ENCODE measurements at regions not wholly inside any gene's neighbourhood (a gene's known extent, or its start where the extent isn't known, plus 50 kb on each side); places are given as distances from the start of the nearest gene placed in this dataset.
"Not testable (repeated sequence)": the region's sequence is repeated elsewhere in the genome, so short reads cannot be mapped to it uniquely, and the experiment has no call there.

DNA sequence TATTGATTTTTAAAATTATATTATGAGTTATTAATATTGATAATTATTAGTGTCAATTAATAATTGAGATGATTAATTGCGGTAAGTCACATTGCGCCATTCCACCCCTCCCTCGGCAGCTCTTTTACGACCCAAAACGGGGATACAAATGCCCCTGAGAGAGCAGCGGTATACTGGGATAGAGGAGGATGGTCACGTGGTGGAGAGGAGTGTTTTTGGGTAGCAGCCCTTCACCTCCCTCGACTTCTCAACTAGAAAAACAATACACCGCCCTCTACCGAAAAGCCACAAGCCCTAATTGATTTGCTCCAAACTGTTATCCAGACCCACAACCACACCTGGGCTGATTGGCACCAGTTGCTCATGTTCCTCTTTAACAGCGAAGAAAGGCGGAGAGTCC lies 71.0 kb downstream of the DAPL1 start:
- DNase-seq; in situ Hi-C loops (cut with MboI; ENCODE audit: low pct_unique_long_range_greater_than_20kb, low sequenced_read_pairs): not testable (repeated sequence)

DNA sequence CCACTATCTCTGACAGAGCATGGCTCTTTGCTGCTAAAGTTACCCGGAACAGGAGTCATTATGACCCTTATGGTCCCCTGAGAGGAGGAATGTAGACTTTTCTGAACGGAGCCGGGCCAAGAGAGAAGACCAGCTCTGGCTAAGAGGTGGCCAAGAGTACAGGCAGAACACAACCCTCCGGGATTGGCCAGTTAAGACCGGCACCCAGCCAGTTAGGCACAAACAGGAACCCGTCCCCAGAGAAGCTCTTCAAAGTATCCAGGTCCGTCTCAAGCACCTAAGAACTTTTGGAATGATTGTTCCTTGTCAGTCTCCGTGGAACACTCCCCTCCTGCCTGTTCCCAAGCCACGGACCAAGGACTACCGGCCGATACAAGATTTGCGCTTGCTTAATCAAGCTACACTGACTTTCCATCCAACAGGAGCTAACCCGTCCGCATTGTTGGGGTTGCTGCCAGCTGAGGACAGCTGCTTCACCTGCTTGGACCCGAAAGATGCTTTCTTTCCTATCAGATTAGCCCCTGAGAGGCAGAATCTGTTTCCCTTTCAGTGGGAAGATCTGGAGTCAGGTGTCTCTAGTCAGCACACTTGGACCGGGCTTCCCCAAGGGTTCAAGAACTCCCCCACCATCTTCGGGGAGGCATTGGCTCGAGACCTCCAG lies 72.5 kb downstream of the DAPL1 start:
- in situ Hi-C loops (cut with MboI; ENCODE audit: low pct_unique_long_range_greater_than_20kb, low sequenced_read_pairs); DNase-seq: not testable (repeated sequence)

DNA sequence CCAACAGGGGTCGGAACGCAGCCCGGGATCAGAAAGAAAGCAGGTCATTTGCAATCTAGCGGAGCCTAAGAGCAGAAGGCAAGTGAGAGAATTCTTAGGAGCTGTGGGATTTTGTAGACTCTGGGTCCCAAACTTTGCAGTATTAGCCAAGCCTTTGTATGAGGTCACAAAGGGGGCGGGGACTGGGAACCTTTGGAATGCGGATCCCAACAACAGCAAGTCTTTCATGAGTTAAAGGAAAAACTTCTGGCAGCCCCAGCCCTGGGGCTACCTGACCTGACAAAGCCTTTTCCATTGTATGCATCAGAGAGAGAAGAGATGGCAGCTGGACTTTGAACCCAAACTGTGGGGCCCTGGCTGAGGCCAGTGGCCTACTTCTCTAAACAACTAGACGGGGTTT lies 73.3 kb downstream of the DAPL1 start:
- in situ Hi-C loops (cut with MboI; ENCODE audit: low pct_unique_long_range_greater_than_20kb, low sequenced_read_pairs); DNase-seq: not testable (repeated sequence)

DNA sequence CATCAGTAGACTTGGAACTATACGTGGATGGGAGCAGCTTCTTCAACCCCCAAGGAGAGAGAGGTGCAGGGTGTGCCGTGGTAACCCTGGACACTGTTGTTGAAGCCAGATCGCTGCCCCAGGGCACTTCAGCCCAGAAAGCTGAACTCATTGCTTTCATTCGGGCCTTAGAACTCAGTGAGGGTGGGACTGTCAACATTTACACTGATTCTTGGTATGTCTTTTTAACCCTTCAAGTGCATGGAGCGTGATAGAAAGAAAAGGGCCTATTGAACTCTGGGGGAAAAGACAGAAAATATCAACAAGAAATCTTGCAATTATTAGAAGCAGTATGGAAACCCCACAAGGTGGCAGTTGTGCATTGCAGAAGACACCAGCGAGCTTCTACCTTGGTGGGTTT lies 74.0 kb downstream of the DAPL1 start:
- DNase-seq; in situ Hi-C loops (cut with MboI; ENCODE audit: low pct_unique_long_range_greater_than_20kb, low sequenced_read_pairs): not testable (repeated sequence)

DNA sequence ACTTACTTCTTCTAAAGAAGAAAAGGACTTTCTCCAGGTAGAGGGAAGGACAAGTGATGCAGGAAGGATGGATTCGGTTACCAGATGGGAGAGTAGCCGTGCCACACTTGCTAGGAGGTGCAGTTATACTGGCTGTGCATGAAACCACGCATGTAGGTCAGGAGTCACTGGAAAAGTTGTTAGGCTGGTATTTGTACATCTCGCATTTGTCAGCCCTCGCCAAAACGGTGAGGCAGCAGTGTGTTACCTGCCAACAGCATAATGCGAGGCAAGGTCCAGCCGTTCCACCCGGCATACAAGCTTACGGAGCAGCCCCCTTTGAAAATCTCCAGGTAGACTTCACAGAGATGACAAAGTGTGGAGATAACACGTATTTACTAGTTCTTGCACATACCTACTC lies 74.5 kb downstream of the DAPL1 start:
- in situ Hi-C loops (cut with MboI; ENCODE audit: low pct_unique_long_range_greater_than_20kb, low sequenced_read_pairs); DNase-seq: not testable (repeated sequence)

DNA sequence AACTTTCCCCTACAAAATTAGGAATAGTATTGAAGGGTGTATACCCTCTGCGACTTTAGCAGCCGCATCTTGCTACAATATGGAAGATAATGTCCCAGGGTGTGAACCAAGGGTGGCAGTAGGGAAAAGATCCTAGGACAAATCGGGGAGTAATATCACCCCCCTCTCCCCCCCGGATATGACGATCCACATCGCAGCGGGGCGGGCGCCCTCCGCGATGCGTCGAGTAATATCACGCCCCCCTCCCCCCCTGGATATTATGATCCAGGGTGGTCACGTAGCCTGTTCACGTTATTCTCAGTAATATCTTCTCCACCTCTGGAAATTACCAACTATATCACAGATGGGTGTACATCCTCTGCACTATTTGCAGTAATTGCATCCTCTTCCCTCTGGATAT lies 82.9 kb downstream of the DAPL1 start:
- in situ Hi-C loops (cut with MboI; ENCODE audit: low pct_unique_long_range_greater_than_20kb, low sequenced_read_pairs), result no loop called here
- DNase-seq, result no peak

DNA sequence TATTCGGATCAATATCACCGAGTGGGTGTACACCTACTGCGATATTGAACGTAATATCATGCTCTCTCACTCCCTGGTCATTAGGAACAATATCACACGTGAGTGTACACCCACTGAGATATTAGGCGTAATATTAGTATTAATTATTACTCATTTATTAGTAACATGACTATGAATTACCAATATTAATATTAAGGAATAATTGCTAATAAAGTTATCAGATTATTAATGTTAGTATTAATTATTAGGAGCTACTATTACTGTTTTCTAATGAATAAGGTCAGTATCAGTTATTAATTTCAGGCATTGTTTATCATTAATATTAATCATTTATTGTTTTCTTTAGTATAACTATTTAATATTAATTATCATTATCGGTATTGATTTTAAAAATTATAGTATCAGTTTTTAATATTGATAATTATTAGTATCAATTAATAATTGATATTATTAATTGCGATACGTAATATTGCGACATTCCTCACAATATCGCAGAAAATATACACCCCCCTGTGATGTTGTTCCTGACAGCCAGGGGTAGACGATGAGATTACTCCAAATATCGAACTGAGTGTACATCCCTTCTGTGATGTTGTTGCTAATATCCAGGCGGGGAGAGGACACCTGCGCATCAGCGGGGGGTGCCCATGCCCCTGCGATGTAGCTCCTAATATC lies 84.2 kb downstream of the DAPL1 start:
- in situ Hi-C loops (cut with MboI; ENCODE audit: low pct_unique_long_range_greater_than_20kb, low sequenced_read_pairs), result no loop called here
- no peak for DNase-seq

DNA sequence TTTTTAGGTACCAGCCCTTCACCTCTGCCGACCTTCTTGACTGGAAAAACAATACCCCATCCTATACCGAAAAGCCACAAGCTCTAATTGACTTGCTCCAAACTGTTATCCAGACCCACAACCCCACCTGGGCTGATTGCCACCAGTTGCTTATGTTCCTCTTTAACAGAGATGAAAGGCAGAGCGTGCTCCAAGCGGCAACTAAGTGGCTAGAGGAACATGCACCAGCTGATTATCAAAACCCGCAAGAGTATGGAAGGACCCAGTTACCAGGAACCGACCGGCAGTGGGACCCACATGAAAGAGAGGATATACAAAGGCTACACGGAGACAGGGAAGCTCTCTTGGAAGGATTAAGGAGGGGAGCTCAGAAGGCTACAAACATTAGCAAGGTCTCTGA lies 86.1 kb upstream of the TANC1 start:
- no peak for DNase-seq
- in situ Hi-C loops (cut with MboI; ENCODE audit: low pct_unique_long_range_greater_than_20kb, low sequenced_read_pairs), result no loop called here

DNA sequence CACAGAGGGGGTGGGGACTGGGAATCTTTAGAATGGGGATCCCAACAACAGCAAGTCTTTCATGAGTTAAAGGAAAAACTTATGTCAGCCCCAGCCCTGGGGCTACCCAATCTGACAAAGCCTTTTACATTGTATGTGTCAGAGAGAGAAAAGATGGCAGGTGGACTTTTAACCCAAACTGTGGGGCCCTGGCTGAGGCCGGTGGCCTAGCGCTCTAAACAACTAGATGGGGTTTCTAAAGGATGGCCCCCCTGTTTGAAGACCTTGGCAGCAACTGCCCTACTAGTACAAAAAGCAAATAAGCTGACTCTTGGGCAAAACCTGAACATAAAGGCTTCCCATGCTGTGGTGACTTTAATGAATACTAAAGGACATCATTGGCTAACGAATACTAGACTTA lies 83.9 kb upstream of the TANC1 start:
- DNase-seq; in situ Hi-C loops (cut with MboI; ENCODE audit: low pct_unique_long_range_greater_than_20kb, low sequenced_read_pairs): not testable (repeated sequence)

DNA sequence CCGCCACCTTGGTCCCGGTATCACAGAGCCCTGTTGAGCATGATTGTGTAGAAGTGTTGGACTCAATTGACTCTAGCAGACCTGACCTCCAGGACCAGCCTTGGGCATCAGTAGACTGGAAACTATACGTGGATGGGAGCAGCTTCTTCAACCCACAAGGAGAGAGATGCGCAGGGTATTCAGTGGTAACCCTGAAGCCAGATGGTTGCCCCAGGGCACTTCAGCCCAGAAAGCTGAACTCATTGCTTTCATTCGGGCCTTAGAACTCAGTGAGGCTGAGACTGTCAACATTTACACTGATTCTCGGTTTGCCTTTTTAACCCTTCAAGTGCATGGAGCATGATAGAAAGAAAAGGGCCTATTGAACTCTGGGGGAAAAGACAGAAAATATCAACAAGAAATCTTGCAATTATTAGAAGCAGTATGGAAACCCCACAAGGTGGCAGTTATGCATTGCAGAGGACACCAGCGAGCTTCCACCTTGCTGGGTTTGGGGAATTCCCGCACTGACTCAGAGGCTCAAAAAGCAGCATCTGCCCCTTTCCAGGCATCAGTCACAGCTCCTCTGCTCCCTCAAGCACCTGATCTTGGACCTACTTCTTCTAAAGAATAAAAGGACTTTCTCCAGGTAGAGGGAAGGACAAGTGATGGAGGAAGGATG lies 83.3 kb upstream of the TANC1 start:
- DNase-seq; in situ Hi-C loops (cut with MboI; ENCODE audit: low pct_unique_long_range_greater_than_20kb, low sequenced_read_pairs): not testable (repeated sequence)

DNA sequence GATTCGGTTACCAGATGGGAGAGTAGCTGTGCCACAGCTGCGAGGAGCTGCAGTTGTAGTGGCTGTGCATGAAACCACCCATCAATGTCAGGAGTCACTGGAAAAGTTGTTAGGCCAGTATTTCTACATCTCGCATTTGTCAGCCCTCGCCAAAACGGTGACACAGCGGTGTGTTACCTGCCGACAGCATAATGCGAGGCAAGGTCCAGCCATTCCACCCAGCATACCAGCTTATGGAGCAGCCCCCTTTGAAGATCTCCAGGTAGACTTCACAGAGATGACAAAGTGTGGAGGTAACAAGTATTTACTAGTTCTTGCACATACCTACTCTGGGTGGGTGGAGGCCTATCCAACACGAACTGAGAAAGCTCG lies 82.8 kb upstream of the TANC1 start:
- not testable (repeated sequence) for DNase-seq

DNA sequence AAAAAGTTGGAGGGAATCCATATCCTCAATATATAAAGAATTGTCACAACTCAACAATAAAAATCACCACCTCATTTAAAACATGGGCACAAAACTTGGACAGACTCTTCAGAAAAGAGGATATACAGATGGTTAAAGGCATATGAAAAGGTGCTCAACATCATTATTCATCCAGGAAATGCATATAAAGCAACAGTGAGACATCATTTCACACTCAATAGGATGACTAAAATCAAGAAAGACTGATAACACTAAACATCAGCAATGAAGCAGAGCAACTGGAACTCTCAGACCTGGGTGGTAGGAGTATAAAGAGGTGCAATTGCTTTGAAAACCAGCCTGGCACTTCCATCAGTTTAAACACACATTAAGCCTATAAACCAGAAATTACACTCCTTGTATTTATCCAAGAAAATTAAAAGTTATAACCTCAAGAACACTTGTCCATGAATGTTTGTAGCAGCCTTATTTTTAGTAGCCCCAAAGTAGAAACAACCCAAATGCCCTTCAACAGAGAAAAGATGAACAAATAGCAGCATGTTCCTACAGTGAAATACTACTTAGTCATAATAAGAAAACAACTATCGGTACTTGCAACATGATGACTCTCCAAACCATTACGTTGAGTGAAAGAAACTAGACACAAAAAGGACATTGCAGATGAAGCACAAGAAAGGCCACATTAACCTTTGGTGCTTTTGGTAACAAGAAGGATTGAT lies 79.1 kb upstream of the TANC1 start:
- DNase-seq, result no peak
- in situ Hi-C loops (cut with MboI; ENCODE audit: low pct_unique_long_range_greater_than_20kb, low sequenced_read_pairs), result no loop called here

More for the DNA sequence above, 82.8 kb upstream of the TANC1 start:
- in situ Hi-C loops (cut with MboI; ENCODE audit: low pct_unique_long_range_greater_than_20kb, low sequenced_read_pairs), result not testable (repeated sequence)

DNA sequence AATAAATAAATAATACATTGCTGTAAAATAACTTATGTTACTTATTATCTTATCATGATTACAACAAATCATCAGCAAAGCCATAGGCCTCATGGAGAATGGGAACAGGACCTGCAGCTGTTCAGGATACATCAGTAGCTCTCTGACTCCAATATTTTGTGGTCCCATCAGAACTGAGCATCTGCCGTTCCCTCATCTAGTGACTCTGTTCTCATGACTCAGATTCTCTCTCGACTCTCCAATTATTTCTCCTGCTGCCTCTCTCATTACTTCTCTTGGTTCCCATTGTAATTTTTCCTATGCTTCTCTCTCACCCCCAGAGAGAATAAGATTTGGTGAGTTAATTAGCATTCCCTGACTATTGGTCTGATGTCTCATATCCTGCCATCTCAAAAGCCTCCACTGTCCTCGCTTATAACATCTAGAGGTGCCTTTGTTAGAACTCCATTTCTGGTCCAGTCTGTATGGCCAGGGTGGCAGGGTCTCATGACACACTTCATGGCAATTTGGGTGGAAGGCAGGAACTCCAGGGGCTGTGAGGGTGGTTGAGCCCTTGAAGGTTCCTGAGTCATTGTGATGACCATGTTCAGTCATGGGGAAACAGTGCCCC lies 78.0 kb upstream of the TANC1 start:
- in situ Hi-C loops (cut with MboI; ENCODE audit: low pct_unique_long_range_greater_than_20kb, low sequenced_read_pairs), result no loop called here
- no peak for DNase-seq

DNA sequence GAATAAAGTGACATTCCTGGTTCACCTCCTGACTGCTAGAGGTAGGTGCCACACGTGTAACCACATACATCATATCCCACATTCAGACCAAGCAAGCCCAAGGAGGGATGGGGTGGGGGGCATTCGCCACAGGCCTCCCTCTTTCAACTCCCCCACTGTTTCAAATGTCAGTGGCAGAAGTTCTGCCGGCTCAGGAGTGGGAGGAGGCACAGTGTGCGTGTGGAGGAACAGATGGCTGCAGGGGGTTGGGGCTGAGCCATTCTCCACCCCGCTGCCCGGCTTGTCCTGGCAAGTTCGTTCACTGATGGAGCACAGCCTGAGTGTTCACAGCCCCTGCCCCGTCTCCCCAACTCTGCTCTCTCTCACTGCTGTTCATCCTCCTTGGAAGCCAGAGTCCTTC lies 75.4 kb upstream of the TANC1 start:
- DNase-seq, result peak; percentile 88
- in situ Hi-C loops (cut with MboI; ENCODE audit: low pct_unique_long_range_greater_than_20kb, low sequenced_read_pairs), result no loop called here

DNA sequence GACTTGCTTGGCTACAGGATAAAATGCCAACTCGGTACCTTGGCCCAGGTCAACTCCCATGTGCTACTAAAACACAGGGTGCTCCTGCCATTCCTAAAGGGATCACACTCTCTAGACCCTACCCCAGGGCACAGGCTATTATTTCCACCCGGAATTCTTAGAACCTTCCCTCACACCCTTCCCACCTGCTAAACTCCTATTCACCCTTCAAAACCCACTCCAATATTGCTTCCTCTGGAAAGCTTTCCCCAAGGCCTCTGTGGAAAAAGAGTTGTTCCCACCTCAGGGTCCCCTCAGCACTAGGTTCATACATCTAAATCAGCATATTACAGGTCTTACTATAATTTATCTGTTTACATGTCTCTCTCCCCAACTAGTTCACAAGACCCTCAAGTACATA lies 75.0 kb upstream of the TANC1 start:
- DNase-seq, result no peak

DNA sequence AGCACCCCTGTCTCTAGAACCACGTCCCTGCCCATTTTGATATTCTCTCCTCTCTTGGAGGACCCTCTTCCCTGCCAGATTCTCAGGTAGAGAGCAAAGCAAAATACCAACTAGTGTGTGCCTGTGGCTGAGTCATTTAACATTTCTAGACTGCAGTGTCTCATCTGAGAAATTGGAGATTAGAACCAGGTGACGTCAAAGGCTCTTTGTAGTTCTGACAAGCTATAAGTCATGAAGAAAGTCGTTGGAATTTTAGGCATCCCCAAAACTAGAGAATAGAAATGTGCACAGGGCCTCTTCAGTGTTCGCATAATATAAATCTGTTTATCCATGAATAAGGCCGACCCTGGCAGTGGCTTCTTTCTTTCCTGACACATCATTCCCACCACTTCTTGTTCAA lies 74.4 kb upstream of the TANC1 start:
- DNase-seq, result no peak
- in situ Hi-C loops (cut with MboI; ENCODE audit: low pct_unique_long_range_greater_than_20kb, low sequenced_read_pairs), result no loop called here

More for the DNA sequence above, 75.0 kb upstream of the TANC1 start:
- in situ Hi-C loops (cut with MboI; ENCODE audit: low pct_unique_long_range_greater_than_20kb, low sequenced_read_pairs), result no loop called here

DNA sequence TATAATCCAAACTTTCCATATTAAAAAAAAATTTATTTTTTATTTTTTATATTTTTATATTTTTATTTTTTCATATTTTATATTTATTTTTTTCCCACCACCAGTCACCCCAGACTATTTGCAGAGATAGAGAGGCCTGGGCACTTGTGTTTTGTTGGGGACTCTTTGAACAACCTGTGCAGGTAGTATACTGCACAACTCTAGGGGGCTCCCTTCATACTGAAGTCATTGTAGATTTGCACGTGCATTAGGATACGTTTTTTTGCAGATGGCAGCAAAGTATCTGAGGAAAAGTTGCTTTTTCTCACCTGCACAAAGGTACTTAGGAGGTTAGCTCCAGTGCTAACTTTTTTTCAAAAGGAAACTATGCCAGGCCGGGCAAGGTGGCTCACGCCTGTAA lies 73.9 kb upstream of the TANC1 start:
- in situ Hi-C loops (cut with MboI; ENCODE audit: low pct_unique_long_range_greater_than_20kb, low sequenced_read_pairs), result no loop called here
- no peak for DNase-seq

DNA sequence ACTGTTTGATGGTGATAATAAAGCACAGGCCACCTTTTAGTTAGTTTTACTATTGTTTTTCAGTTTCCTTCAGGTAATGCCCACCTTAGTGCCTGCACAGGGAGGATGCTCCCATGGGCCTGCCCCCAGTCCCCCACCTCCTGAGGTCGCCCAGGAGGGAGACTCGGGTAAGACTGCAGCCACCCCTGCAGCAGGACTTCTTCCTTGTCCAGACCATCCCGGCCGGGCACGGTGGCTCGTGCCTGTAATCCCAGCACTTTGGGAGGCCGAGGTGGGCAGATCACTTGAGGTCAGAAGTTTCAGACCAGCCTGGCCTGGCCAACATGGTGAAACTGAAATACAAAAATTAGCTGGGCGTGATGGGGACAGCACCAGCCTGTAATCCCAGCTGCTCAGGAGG lies 68.1 kb upstream of the TANC1 start:
- in situ Hi-C loops (cut with MboI; ENCODE audit: low pct_unique_long_range_greater_than_20kb, low sequenced_read_pairs), result loop anchor here (25.0 kb wide), 1 partner anchor 212 kb away; no protein-coding TSS in a partner anchor
- no peak for DNase-seq

DNA sequence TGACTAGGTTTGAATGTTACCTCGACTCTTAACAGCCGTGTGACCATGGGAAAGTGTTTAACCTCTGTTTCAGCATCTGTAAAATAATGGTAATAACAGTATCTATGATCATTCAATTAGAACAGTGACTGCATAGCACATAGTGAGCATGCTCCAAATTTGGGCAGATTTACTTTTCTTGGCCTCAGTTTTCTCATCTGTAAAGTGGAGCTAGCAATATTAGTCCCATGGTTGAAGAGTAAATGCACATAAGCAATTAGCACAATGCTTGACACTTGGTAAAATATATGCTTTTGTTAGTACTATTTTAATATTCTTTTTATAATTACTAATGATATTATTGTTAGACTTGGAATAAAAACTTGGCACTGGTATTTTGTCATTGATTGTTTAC lies 66.4 kb upstream of the TANC1 start:
- no peak for DNase-seq
- in situ Hi-C loops (cut with MboI; ENCODE audit: low pct_unique_long_range_greater_than_20kb, low sequenced_read_pairs), result loop anchor here (25.0 kb wide), 1 partner anchor 210 kb away; no protein-coding TSS in a partner anchor

Measured in KBM-7 (cell line).